Body of pancreas (tissue), 4 donors: ENCODE measurements at regions not wholly inside any gene's neighbourhood (a gene's known extent, or its start where the extent isn't known, plus 50 kb on each side); places are given as distances from the start of the nearest gene placed in this dataset.

Experiments
- CTCF ChIP-seq, 7 experiments: fragments of 450-650 bp in 4 of 7; fragments of 200-600 bp in 3 of 7; sonication (generic) in 3 of 7; IDR thresholded peaks; one replicate each; pipeline ENCODE4 v1.5.1; 2016 to 2019; ENCODE audit warnings: antibody characterized with exemption in 7 of 7
- POLR2A ChIP-seq, 3 donors: fragments of 450-650 bp; IDR thresholded peaks; one replicate each; pipeline ENCODE4 v1.6.1; 2016; ENCODE audit warnings: antibody characterized with exemption in 3 of 3, mild to moderate bottlenecking in 2 of 3

GRCh38 chr9:115445655-115446054 is 327.7 kb upstream of the TNC start:
- TF ChIP-seq CTCF (IDR thresholded peaks at IDR 0.05) (no peak), POLR2A (IDR thresholded peaks at IDR 0.05) (no peak)
